ENCODE measurements at regions not wholly inside any gene's neighbourhood (a gene's known extent, or its start where the extent isn't known, plus 50 kb on each side); places are given as distances from the start of the nearest gene placed in this dataset.
"Not testable (repeated sequence)": the region's sequence is repeated elsewhere in the genome, so short reads cannot be mapped to it uniquely, and the experiment has no call there.

- Histone ChIP-seq H3K79me2 (ENCODE audit: insufficient read depth, low read length) (no peaks in the 10 kb centered on the region), H3K4me1 (ENCODE audit: insufficient read depth, low read length) (no peaks in the 10 kb centered on the region), H3K4me2 (ENCODE audit: insufficient read depth, low read length) (no peak overlapping the region), H4K20me1 (ENCODE audit: insufficient read depth, low read length) (no peaks in the 10 kb centered on the region), H3K36me3 (ENCODE audit: insufficient read depth, low read length) (no peaks in the 10 kb centered on the region), H2AFZ (ENCODE audit: low read depth, low read length) (no peak overlapping the region), H3K27me3 (ENCODE audit: insufficient read depth, low read length, poor library complexity) (no peaks in the 10 kb centered on the region), H3K27ac (ENCODE audit: low read length) (no peak overlapping the region), H3K9me3 (ENCODE audit: insufficient read depth, low read length, severe bottlenecking) (no peaks in the 10 kb centered on the region), H3K4me3 (ENCODE audit: low read depth in 1 of 2, low read length in 2 of 2) (no peak overlapping the region), H3K9ac (ENCODE audit: low read depth, low read length) (no peak overlapping the region)
- no peak for ATAC-seq (ENCODE audit: insufficient read depth, low read depth)
- TF ChIP-seq EZH2 (IDR thresholded peaks at IDR 0.05; ENCODE audit: borderline replicate concordance, low read depth, low read length, severe bottlenecking) = no peak
- no peak for TF ChIP-seq CTCF (IDR thresholded peaks at IDR 0.05; ENCODE audit: borderline replicate concordance, extremely low read depth, low read length, poor library complexity, severe bottlenecking)
- no peak for DNase-seq
Measured at GRCh38 chr4:10831727-10832408, 147.3 kb upstream of the CLNK start.

GRCh38 chr4:10828918-10829538 is 144.5 kb upstream of the CLNK start:
- not testable (repeated sequence) for H3K27me3 ChIP-seq (ENCODE audit: insufficient read depth, low read length, poor library complexity); H3K9ac ChIP-seq (ENCODE audit: low read depth, low read length); H3K4me2 ChIP-seq (ENCODE audit: insufficient read depth, low read length); H3K9me3 ChIP-seq (ENCODE audit: insufficient read depth, low read length, severe bottlenecking); ATAC-seq (ENCODE audit: insufficient read depth, low read depth); H3K4me3 ChIP-seq (ENCODE audit: low read depth in 1 of 2, low read length in 2 of 2); H3K36me3 ChIP-seq (ENCODE audit: insufficient read depth, low read length); H3K79me2 ChIP-seq (ENCODE audit: insufficient read depth, low read length); H2AFZ ChIP-seq (ENCODE audit: low read depth, low read length); H4K20me1 ChIP-seq (ENCODE audit: insufficient read depth, low read length); H3K4me1 ChIP-seq (ENCODE audit: insufficient read depth, low read length); H3K27ac ChIP-seq (ENCODE audit: low read length); DNase-seq

- H3K4me2 ChIP-seq (ENCODE audit: insufficient read depth, low read length) = no peak overlapping the region
- H3K9me3 ChIP-seq (ENCODE audit: insufficient read depth, low read length, severe bottlenecking) = no peaks in the 10 kb centered on the region
- H2AFZ ChIP-seq (ENCODE audit: low read depth, low read length) = no peak overlapping the region
Measured at GRCh38 chr4:10821826-10822225, 137.3 kb upstream of the CLNK start.

More at GRCh38 chr4:10821826-10822225, 137.3 kb upstream of the CLNK start:
- no peak overlapping the region for H3K9ac ChIP-seq (ENCODE audit: low read depth, low read length)
- H3K27me3 ChIP-seq (ENCODE audit: insufficient read depth, low read length, poor library complexity) = no peaks in the 10 kb centered on the region
- no peak overlapping the region for H3K4me3 ChIP-seq (ENCODE audit: low read depth in 1 of 2, low read length in 2 of 2)
- DNase-seq = no peak
- H3K79me2 ChIP-seq (ENCODE audit: insufficient read depth, low read length) = no peaks in the 10 kb centered on the region
- H3K27ac ChIP-seq (ENCODE audit: low read length) = no peak overlapping the region
- TF ChIP-seq CTCF (IDR thresholded peaks at IDR 0.05; ENCODE audit: borderline replicate concordance, extremely low read depth, low read length, poor library complexity, severe bottlenecking) = no peak
- no peak for TF ChIP-seq EZH2 (IDR thresholded peaks at IDR 0.05; ENCODE audit: borderline replicate concordance, low read depth, low read length, severe bottlenecking)
- H4K20me1 ChIP-seq (ENCODE audit: insufficient read depth, low read length) = no peaks in the 10 kb centered on the region
- H3K4me1 ChIP-seq (ENCODE audit: insufficient read depth, low read length) = no peaks in the 10 kb centered on the region
- H3K36me3 ChIP-seq (ENCODE audit: insufficient read depth, low read length) = no peaks in the 10 kb centered on the region
- no peak for ATAC-seq (ENCODE audit: insufficient read depth, low read depth)

Data from DND-41 (cell line).